Upper lobe of left lung (tissue), 6 donors: ENCODE measurements at regions not wholly inside any gene's neighbourhood (a gene's known extent, or its start where the extent isn't known, plus 50 kb on each side); places are given as distances from the start of the nearest gene placed in this dataset.
"Not testable (repeated sequence)": the region's sequence is repeated elsewhere in the genome, so short reads cannot be mapped to it uniquely, and the experiment has no call there.

Experiments used
- ATAC-seq, 2 donors: fragments of 200-7000 bp; cut with Tn5 transposase; one replicate each; pipeline ENCODE4 v1.9.1; 2022; ENCODE audit warnings: mild to moderate bottlenecking in 2 of 2, moderate library complexity in 2 of 2; ENCODE audit not compliant: low FRiP score in 2 of 2
- DNase-seq, 2 donors: peaks; one replicate each; pipeline ENCODE4 v3.0.0-alpha.2; 2019 to 2020
- H3K27ac ChIP-seq, 4 donors: fragments of 200-600 bp; sonication (generic); one replicate each; pipeline ENCODE4 v1.5.1; 2016 to 2019
- H3K27me3 ChIP-seq, 4 donors: fragments of 200-600 bp; sonication (generic); one replicate each; pipeline ENCODE4 v1.5.1; 2017 to 2019
- H3K36me3 ChIP-seq, 4 donors: fragments of 200-600 bp; sonication (generic); one replicate each; pipeline ENCODE4 v1.5.1; 2016 to 2019
- H3K4me1 ChIP-seq, 4 donors: fragments of 200-600 bp; sonication (generic); one replicate each; pipeline ENCODE4 v1.5.1; 2018 to 2019
- H3K4me3 ChIP-seq, 4 donors: fragments of 200-600 bp; sonication (generic); one replicate each; pipeline ENCODE4 v1.5.1; 2017 to 2019; ENCODE audit warnings: mild to moderate bottlenecking in 2 of 4, moderate library complexity in 1 of 4
- H3K9me3 ChIP-seq, 4 donors: fragments of 200-600 bp; sonication (generic); one replicate each; pipeline ENCODE4 v1.5.1; 2018 to 2019
- CTCF ChIP-seq, 6 experiments: fragments of 450-650 bp in 4 of 6; fragments of 200-600 bp in 2 of 6; sonication (generic) in 2 of 6; IDR thresholded peaks; one replicate each; pipeline ENCODE4 v1.5.1; 2016 to 2019; ENCODE audit warnings: antibody characterized with exemption in 6 of 6
- EP300 ChIP-seq, 4 donors: sonication (generic); formaldehyde crosslinking; IDR thresholded peaks; one replicate each; pipeline ENCODE4 v1.5.1; 2017; ENCODE audit warnings: antibody characterized with exemption in 4 of 4, control low read depth in 2 of 4
- POLR2A ChIP-seq, 4 donors: fragments of 450-650 bp; IDR thresholded peaks; one replicate each; pipeline ENCODE4 v1.5.1; 2016 to 2017; ENCODE audit warnings: antibody characterized with exemption in 4 of 4, mild to moderate bottlenecking in 2 of 4
- POLR2AphosphoS5 ChIP-seq, 2 donors: sonication (generic); formaldehyde crosslinking; IDR thresholded peaks; one replicate each; pipeline ENCODE4 v1.5.1; 2017; ENCODE audit warnings: antibody characterized with exemption in 2 of 2
- WGBS, 2 donors: methylation state at CpG; one replicate each; pipeline ENCODE4 v1.1.5; 2017 to 2018; 5-methylcytosine and 5-hydroxymethylcytosine counted together
- donor health status: DM: no; HTN: no; CAD: no; lungs with moderate emphysema.
- donor health status: DM: no; HTN: yes; CAD: no; lungs with severe emphysema.

GRCh38 chr6:103715269-103715668 is 1144.5 kb downstream of the HACE1 start:
- TF ChIP-seq CTCF (IDR thresholded peaks at IDR 0.05): no peak
- no peak for TF ChIP-seq EP300 (IDR thresholded peaks at IDR 0.05)
- no peak for TF ChIP-seq POLR2A (IDR thresholded peaks at IDR 0.05)
- TF ChIP-seq POLR2AphosphoS5 (IDR thresholded peaks at IDR 0.05): no peak
- DNase-seq (no peak), ATAC-seq (no peak)
- Histone ChIP-seq H3K4me3 (no peak overlapping the region), H3K27ac (no peak overlapping the region), H3K9me3 (no peaks in the 10 kb centered on the region), H3K4me1 (no peaks in the 10 kb centered on the region), H3K36me3 (no peaks in the 10 kb centered on the region), H3K27me3 (no peaks in the 10 kb centered on the region)
- WGBS, 2 donors: 71 to 81% methylated on average over 2 of the region's 2 CpGs

- DNase-seq: peak in 1 of 2 donors; percentile 46
- 81 to 92% methylated on average over 7 to 15 of the region's 15 CpGs for WGBS, 2 donors
- not testable (repeated sequence) for H3K27me3 ChIP-seq, H3K9me3 ChIP-seq, H3K4me1 ChIP-seq, H3K27ac ChIP-seq, H3K36me3 ChIP-seq, H3K4me3 ChIP-seq, ATAC-seq
These were observed 1150.5 kb downstream of the HACE1 start for GRCh38 chr6:103709236-103709635.

DNA sequence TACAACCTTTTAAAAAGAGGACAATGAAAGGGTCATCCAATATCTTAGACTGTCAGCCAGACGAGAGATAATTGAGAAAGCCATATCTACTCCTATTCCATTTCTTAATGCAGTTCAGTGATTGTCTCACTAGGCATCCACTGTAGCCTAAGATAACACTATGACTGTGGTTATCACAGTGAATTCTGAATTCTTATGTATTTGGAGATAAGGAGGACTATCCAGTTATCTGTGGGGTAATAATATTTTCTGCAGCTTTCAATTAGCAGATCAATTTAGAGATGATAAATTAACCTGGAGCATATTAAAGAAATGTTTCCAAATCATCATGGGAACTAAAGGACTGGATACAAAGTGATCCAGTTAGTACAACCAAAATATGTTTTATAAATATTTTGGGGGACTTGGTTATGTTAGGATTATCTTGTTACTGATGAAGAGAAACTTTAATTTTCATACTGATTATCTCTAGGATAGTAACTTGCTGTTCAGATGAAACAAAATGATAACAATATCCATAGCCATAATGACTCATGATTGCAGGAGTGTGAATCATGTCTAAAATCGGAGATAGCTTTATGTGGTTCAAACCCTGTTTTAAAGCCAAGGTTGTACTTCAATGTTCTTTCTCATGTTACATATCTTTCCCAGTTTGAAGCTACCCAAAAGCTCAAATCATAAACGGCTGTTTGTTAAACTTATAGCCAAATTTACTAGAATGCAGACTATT is 1152.0 kb downstream of the HACE1 start:
- ATAC-seq: no peak
- no peaks in the 10 kb centered on the region for H3K36me3 ChIP-seq
- no peak overlapping the region for H3K27ac ChIP-seq
- DNase-seq: no peak
- no peaks in the 10 kb centered on the region for H3K4me1 ChIP-seq
- H3K4me3 ChIP-seq: no peak overlapping the region
- TF ChIP-seq POLR2AphosphoS5 (IDR thresholded peaks at IDR 0.05): no peak
- TF ChIP-seq POLR2A (IDR thresholded peaks at IDR 0.05): no peak
- no peak for TF ChIP-seq CTCF (IDR thresholded peaks at IDR 0.05)
- no peak for TF ChIP-seq EP300 (IDR thresholded peaks at IDR 0.05)
- no peaks in the 10 kb centered on the region for H3K9me3 ChIP-seq
- 76 to 82% methylated on average over 3 of the region's 3 CpGs for WGBS, 2 donors
- no peaks in the 10 kb centered on the region for H3K27me3 ChIP-seq

DNA sequence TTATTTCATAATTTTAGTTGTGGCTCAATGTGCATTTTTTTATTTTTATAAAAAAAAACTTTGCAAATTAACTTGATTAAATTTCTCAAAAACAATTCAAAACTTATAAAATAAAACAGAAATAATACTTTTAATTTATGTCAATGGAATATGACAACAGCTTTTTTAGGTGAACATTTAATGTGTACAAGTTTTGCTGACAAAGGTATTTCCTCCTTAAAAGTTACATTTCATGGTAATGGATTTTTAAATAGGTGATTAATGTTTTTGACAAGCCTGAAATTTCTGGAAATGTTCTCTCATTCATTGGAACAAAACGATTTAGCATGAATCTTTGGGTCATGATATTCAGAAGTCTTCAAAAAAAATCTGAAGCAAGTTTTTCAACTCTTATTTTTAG is 1160.0 kb downstream of the HACE1 start:
- ATAC-seq (no peak), DNase-seq (no peak)
- Histone ChIP-seq H3K4me1 (no peaks in the 10 kb centered on the region), H3K4me3 (no peak overlapping the region), H3K36me3 (no peaks in the 10 kb centered on the region), H3K9me3 (no peaks in the 10 kb centered on the region), H3K27me3 (no peaks in the 10 kb centered on the region), H3K27ac (no peak overlapping the region)
- 18 to 33% methylated on average over 1 of the region's 1 CpG for WGBS, 2 donors
- TF ChIP-seq CTCF (IDR thresholded peaks at IDR 0.05) (no peak), EP300 (IDR thresholded peaks at IDR 0.05) (no peak), POLR2AphosphoS5 (IDR thresholded peaks at IDR 0.05) (no peak), POLR2A (IDR thresholded peaks at IDR 0.05) (no peak)

GRCh38 chr6:103687430-103687829 is 1172.3 kb downstream of the HACE1 start:
- Histone ChIP-seq H3K27me3 (no peaks in the 10 kb centered on the region), H3K9me3 (no peaks in the 10 kb centered on the region), H3K4me1 (no peaks in the 10 kb centered on the region), H3K27ac (no peak overlapping the region), H3K4me3 (no peak overlapping the region), H3K36me3 (no peaks in the 10 kb centered on the region)
- DNase-seq (no peak), ATAC-seq (no peak)
- WGBS, 2 donors: 55 to 58% methylated on average over 2 of the region's 2 CpGs
- TF ChIP-seq POLR2A (IDR thresholded peaks at IDR 0.05) (no peak), EP300 (IDR thresholded peaks at IDR 0.05) (no peak)

DNA sequence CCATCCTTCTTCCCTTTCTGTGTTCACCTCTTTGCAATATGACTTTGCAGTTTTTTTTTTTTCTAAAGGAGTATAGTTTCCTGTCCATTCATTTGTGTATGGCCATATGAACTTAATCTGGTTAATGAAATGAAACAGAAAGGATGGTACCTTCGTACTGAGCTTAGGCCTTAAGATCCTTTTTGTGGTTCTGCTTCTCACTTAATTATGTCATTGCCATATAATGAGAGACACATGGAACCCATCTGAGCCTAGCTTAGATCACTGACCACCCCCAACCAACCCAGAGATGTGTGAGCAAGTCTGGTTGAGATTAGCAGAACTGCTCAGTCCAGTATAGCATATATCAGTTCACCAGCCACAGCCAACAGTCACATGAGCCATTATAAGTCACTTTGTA is 1179.6 kb downstream of the HACE1 start:
- H3K4me3 ChIP-seq: no peak overlapping the region
- no peak for ATAC-seq
- no peak for DNase-seq
- H3K36me3 ChIP-seq: no peaks in the 10 kb centered on the region
- no peak overlapping the region for H3K27ac ChIP-seq
- no peak for TF ChIP-seq EP300 (IDR thresholded peaks at IDR 0.05)
- no peak for TF ChIP-seq CTCF (IDR thresholded peaks at IDR 0.05)
- TF ChIP-seq POLR2AphosphoS5 (IDR thresholded peaks at IDR 0.05): no peak
- no peak for TF ChIP-seq POLR2A (IDR thresholded peaks at IDR 0.05)
- 85 to 87% methylated on average over 1 of the region's 1 CpG for WGBS, 2 donors
- H3K9me3 ChIP-seq: no peaks in the 10 kb centered on the region
- H3K4me1 ChIP-seq: no peaks in the 10 kb centered on the region
- no peaks in the 10 kb centered on the region for H3K27me3 ChIP-seq
